ENCODE measurements at regions not wholly inside any gene's neighbourhood (a gene's known extent, or its start where the extent isn't known, plus 50 kb on each side); places are given as distances from the start of the nearest gene placed in this dataset.

DNA sequence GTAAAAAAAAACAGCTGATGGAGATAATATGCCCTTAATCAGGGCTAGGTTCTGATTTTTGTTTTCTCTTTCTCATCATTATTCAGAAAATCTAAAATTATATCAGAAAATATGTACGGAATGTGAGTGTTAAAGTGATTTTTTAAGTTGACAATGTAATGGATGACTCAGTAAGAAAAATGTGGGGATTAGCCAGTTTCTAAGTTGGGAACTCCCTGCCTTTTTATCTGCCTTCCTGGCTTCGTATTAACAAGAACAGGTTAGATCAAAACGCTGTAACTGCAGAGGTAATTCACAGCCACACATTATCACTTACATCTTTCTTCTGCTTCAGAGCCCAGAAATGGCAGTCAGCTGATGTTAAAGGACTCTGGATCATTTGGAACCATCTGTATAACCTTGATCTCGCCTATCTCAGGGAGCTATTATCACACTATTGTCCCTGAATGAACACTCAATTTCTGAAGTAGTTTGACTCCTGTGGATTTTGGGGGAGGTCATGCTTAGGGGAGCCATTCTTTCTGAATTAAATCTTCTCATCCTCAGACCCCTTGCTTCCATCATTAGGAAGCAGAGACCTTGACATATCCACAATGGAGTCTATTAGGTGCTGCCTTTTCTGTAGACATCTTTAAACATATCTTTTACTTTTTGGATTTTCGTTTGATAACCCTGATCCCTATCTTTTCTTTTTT is 135.7 kb upstream of the SLC16A7 start:
- Histone ChIP-seq H4K20me1 (ENCODE audit: insufficient read depth, low read length) (no peaks in the 10 kb centered on the region), H3K4me2 (ENCODE audit: low read depth, low read length) (no peak overlapping the region), H3K9ac (ENCODE audit: insufficient read depth, low read depth, low read length) (no peak overlapping the region), H3K36me3 (replicated peaks in 1 of 2; ENCODE audit: control insufficient read depth in 1 of 2, insufficient read depth in 2 of 2, low read length in 2 of 2) (no peaks in the 10 kb centered on the region), H3K9me3 (ENCODE audit: low read length) (0 out of 2 replicates have a peak, but pooled peaks cover 6% of the 10 kb centered on the region), H2AFZ (ENCODE audit: low read length) (no peak overlapping the region), H3K27ac (ENCODE audit: extremely low read length, insufficient read depth, low read length) (no peak overlapping the region), H3K4me1 (ENCODE audit: insufficient read depth, low read length) (no peaks in the 10 kb centered on the region), H3K4me3 (replicated peaks in 1 of 3; ENCODE audit: insufficient read depth in 1 of 3, low read depth in 2 of 3, low read length in 3 of 3) (no peak overlapping the region), H3K79me2 (ENCODE audit: insufficient read depth, low read length) (no peaks in the 10 kb centered on the region), H3K27me3 (ENCODE audit: control insufficient read depth in 1 of 2, insufficient read depth in 2 of 2, low read length in 2 of 2) (no peaks in the 10 kb centered on the region)
- CTCF ChIA-PET (ENCODE audit: low intra/inter-chr PET ratio, low total read pairs), result no interaction called here
- BruUV-seq (replicated peaks), result no TSS peak
- 0% methylated on average over 5 of the region's 5 CpGs for WGBS (ENCODE audit: low lambda C conversion rate)
- ATAC-seq (no peak), DNase-seq (ENCODE audit: low spot score) (no peak), FAIRE-seq (no peak)
- TF ChIP-seq FOXP1 (IDR thresholded peaks at IDR 0.05), result no peak
- no peak for TF ChIP-seq FOXP1 (CRISPR knock-in tag; IDR thresholded peaks at IDR 0.05)
- no peak for TF ChIP-seq ZFP36L1 (CRISPR knock-in tag; IDR thresholded peaks at IDR 0.05)
- TF ChIP-seq ZNF691 (CRISPR knock-in tag; IDR thresholded peaks at IDR 0.05; ENCODE audit: borderline replicate concordance, low read depth), result no peak
- no peak for TF ChIP-seq ZFP41 (CRISPR knock-in tag; IDR thresholded peaks at IDR 0.05; ENCODE audit: borderline replicate concordance)
- TF ChIP-seq, protein P1, sequence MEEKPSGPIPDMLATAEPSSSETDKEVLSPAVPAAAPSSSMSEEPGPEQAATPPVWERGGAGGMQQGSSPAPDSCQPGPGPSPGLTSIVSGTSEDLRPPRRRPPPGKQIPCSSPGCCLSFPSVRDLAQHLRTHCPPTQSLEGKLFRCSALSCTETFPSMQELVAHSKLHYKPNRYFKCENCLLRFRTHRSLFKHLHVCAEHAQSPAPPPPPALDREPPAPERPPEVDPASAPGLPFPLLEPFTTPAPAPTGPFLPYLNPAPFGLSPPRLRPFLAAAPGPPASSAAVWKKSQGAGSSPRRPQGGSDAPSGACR (CRISPR knock-in tag; IDR thresholded peaks at IDR 0.05), result no peak
- no peak for TF ChIP-seq CEBPG (CRISPR knock-in tag; IDR thresholded peaks at IDR 0.05)
- no peak for TF ChIP-seq U2AF2 (IDR thresholded peaks at IDR 0.05; ENCODE audit: low read depth, low read length)
- no peak for TF ChIP-seq PRDM4 (CRISPR knock-in tag; IDR thresholded peaks at IDR 0.05; ENCODE audit: borderline replicate concordance)
- POLR2A ChIA-PET, result no interaction called here
- intact Hi-C loops (cut with micrococcal nuclease; ENCODE audit: unreplicated experiment) (no loop called here), in situ Hi-C loops (cut with HindIII; ENCODE audit: extremely low pct_ligation_motif_present, low pct_unique_long_range_greater_than_20kb) (no loop called here)

Data from HepG2 (cell line).